SK-N-SH treated with all-trans-retinoic acid at 6 μM for 48 hours (cell line): ENCODE measurements at regions not wholly inside any gene's neighbourhood (a gene's known extent, or its start where the extent isn't known, plus 50 kb on each side); places are given as distances from the start of the nearest gene placed in this dataset.

ENCODE experiments used
- ATAC-seq: fragments of 200-7000 bp; cut with Tn5 transposase; 3 replicates; pipeline ENCODE4 v1.9.1; 2020; ENCODE audit warnings: mild to moderate bottlenecking, moderate library complexity
- ARNTL ChIP-seq: fragments of 450-650 bp; formaldehyde crosslinking; IDR thresholded peaks from 2 replicates; pipeline ENCODE4 v1.5.0; 2020; ENCODE audit warnings: low read depth, mild to moderate bottlenecking, moderate library complexity, borderline replicate concordance
- BACH2 ChIP-seq: fragments of 250-450 bp; sonication (Bioruptor Pico); IDR thresholded peaks from 2 replicates; pipeline ENCODE4 v1.9.0; 2021; ENCODE audit warnings: mild to moderate bottlenecking, borderline replicate concordance
- CSDC2 ChIP-seq: fragments of 250-450 bp; sonication (Bioruptor Pico); IDR thresholded peaks from 2 replicates; pipeline ENCODE4 v1.5.0; 2020; ENCODE audit warnings: mild to moderate bottlenecking, moderate library complexity
- ESRRG ChIP-seq: fragments of 250-450 bp; sonication (Bioruptor Pico); IDR thresholded peaks from 2 replicates; pipeline ENCODE4 v1.6.1; 2021; ENCODE audit warnings: mild to moderate bottlenecking
- GLIS3 ChIP-seq: fragments of 250-450 bp; sonication (Bioruptor Pico); IDR thresholded peaks from 2 replicates; pipeline ENCODE4 v1.5.0; 2020; ENCODE audit warnings: mild to moderate bottlenecking, moderate library complexity
- POU6F1 ChIP-seq: fragments of 250-450 bp; sonication (Bioruptor Pico); IDR thresholded peaks from 2 replicates; pipeline ENCODE4 v1.8.0; 2021; ENCODE audit warnings: low read depth, mild to moderate bottlenecking, moderate library complexity, borderline replicate concordance
- PPARA ChIP-seq: fragments of 250-450 bp; sonication (Bioruptor Pico); IDR thresholded peaks from 2 replicates; pipeline ENCODE4 v1.5.0; 2020; ENCODE audit warnings: mild to moderate bottlenecking, borderline replicate concordance
- RARB ChIP-seq: fragments of 250-450 bp; sonication (Bioruptor Pico); IDR thresholded peaks from 2 replicates; pipeline ENCODE4 v1.8.0; 2021; ENCODE audit warnings: mild to moderate bottlenecking, moderate library complexity
- TSHZ2 ChIP-seq: fragments of 250-450 bp; sonication (Bioruptor Pico); IDR thresholded peaks from 2 replicates; pipeline ENCODE4 v1.5.0; 2020; ENCODE audit warnings: mild to moderate bottlenecking, moderate library complexity
- ZC3H10 ChIP-seq: fragments of 250-450 bp; sonication (Bioruptor Pico); IDR thresholded peaks from 2 replicates; pipeline ENCODE4 v1.5.1; 2021; ENCODE audit warnings: mild to moderate bottlenecking, moderate library complexity
- ZFP30 ChIP-seq: fragments of 450-650 bp; formaldehyde crosslinking; IDR thresholded peaks from 2 replicates; pipeline ENCODE4 v1.5.0; 2022; ENCODE audit warnings: mild to moderate bottlenecking, moderate library complexity
- ZNF565 ChIP-seq: fragments of 450-650 bp; formaldehyde crosslinking; conservative IDR thresholded peaks from 2 replicates; pipeline ENCODE4 v1.5.0; 2020; ENCODE audit warnings: low read depth, mild to moderate bottlenecking, moderate library complexity
- ZNF70 ChIP-seq: fragments of 450-650 bp; formaldehyde crosslinking; IDR thresholded peaks from 2 replicates; pipeline ENCODE4 v1.5.0; 2020; ENCODE audit warnings: mild to moderate bottlenecking, moderate library complexity
- ZNF8 ChIP-seq: fragments of 450-650 bp; formaldehyde crosslinking; IDR thresholded peaks from 2 replicates; pipeline ENCODE4 v1.5.0; 2020; ENCODE audit warnings: mild to moderate bottlenecking, moderate library complexity
- TF ChIP-seq, protein P1 (sequence below): fragments of 250-450 bp; sonication (Bioruptor Pico); IDR thresholded peaks from 2 replicates; pipeline ENCODE4 v1.8.0; 2020; ENCODE audit warnings: mild to moderate bottlenecking, moderate library complexity, borderline replicate concordance
- TF ChIP-seq, protein P2 (sequence below): fragments of 250-450 bp; sonication (Bioruptor Pico); IDR thresholded peaks from 2 replicates; pipeline ENCODE4 v1.5.1; 2020; ENCODE audit warnings: low read depth, mild to moderate bottlenecking, moderate library complexity

DNA sequence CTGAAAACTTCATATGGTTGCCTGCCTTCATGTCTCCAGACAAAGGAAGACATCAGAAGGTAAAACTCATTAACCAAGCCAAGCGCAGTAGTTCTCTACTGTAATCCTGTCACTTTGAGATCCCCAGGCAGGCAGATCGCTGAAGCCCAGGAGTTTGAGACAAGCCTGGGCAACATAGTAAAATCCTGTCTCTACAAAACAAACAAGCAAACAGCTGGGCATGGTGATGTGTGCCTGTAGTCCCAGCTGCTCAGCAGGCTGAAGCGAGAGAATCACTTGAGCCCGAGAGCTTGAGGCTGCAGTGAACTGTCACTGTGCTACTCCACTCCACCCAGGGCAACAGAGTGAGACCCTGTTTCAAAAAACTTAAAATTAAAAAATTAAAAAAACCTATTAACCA lies 467.4 kb upstream of the SORCS1 start:
- ATAC-seq = no peak
- TF ChIP-seq, protein P1, sequence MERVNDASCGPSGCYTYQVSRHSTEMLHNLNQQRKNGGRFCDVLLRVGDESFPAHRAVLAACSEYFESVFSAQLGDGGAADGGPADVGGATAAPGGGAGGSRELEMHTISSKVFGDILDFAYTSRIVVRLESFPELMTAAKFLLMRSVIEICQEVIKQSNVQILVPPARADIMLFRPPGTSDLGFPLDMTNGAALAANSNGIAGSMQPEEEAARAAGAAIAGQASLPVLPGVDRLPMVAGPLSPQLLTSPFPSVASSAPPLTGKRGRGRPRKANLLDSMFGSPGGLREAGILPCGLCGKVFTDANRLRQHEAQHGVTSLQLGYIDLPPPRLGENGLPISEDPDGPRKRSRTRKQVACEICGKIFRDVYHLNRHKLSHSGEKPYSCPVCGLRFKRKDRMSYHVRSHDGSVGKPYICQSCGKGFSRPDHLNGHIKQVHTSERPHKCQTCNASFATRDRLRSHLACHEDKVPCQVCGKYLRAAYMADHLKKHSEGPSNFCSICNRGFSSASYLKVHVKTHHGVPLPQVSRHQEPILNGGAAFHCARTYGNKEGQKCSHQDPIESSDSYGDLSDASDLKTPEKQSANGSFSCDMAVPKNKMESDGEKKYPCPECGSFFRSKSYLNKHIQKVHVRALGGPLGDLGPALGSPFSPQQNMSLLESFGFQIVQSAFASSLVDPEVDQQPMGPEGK (CRISPR knock-in tag) = no peak

DNA sequence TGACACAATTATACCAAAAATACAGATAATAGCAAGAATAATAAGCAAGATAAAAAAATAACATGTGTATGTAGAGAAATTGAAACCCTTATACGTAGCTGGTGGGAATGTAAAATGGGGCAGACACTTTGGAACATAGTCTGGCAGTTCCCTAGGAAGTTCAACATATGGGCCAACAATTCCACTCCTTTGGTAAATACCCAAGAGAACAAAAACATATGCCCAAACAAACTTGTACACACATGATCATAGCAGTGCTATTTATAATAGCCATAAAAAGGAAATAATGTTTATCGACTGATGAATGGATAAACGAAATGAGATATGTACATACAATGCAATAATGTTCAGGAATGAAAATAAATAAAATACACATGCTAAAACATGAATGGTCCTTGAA lies 462.4 kb upstream of the SORCS1 start:
- no peak for ATAC-seq
- TF ChIP-seq ZC3H10 (CRISPR knock-in tag) = no peak
- TF ChIP-seq, all 23 proteins: peak for 0

DNA sequence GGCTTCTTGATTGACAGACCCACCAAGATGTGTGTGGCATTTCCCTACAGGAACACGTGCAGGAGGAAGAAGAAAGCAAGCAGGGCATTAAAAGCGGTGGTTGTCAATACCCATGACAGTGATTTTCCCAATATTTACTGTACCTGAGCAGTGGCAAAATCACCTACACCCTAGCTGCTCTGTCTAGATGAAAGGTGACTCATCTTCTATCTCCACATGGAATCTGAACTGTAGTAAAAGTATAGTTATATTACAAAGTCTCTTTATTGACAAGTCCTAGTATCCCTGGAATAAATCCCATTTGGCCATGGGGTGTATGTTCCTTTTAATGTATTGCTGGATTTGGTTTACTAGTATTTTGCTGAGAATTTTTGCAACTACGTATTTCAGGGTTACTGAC lies 458.8 kb upstream of the SORCS1 start:
- TF ChIP-seq PPARA (CRISPR knock-in tag) (no peak), TSHZ2 (CRISPR knock-in tag) (no peak), ZNF8 (CRISPR knock-in tag) (no peak), CSDC2 (CRISPR knock-in tag) (no peak), POU6F1 (CRISPR knock-in tag) (no peak), ZNF70 (no peak), ESRRG (CRISPR knock-in tag) (no peak), ZFP30 (no peak)
- TF ChIP-seq, protein P1 (CRISPR knock-in tag) = no peak
- ATAC-seq = no peak

GRCh38 chr10:107619139-107619538 lies 454.6 kb upstream of the SORCS1 start:
- no peak for ATAC-seq
- TF ChIP-seq BACH2 (CRISPR knock-in tag) (no peak), RARB (CRISPR knock-in tag) (no peak), ZNF565 (CRISPR knock-in tag) (no peak), GLIS3 (no peak), POU6F1 (CRISPR knock-in tag) (no peak), CSDC2 (CRISPR knock-in tag) (no peak), ARNTL (CRISPR knock-in tag) (no peak)
- TF ChIP-seq, protein P2, sequence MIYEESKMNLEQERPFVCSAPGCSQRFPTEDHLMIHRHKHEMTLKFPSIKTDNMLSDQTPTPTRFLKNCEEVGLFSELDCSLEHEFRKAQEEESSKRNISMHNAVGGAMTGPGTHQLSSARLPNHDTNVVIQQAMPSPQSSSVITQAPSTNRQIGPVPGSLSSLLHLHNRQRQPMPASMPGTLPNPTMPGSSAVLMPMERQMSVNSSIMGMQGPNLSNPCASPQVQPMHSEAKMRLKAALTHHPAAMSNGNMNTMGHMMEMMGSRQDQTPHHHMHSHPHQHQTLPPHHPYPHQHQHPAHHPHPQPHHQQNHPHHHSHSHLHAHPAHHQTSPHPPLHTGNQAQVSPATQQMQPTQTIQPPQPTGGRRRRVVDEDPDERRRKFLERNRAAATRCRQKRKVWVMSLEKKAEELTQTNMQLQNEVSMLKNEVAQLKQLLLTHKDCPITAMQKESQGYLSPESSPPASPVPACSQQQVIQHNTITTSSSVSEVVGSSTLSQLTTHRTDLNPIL (CRISPR knock-in tag) = no peak
